ENCODE measurements at regions not wholly inside any gene's neighbourhood (a gene's known extent, or its start where the extent isn't known, plus 50 kb on each side); places are given as distances from the start of the nearest gene placed in this dataset.
"Not testable (repeated sequence)": the region's sequence is repeated elsewhere in the genome, so short reads cannot be mapped to it uniquely, and the experiment has no call there.

- TF ChIP-seq POLR2A, CTCF (IDR thresholded peaks at IDR 0.05): not testable (repeated sequence)
These were observed 142.4 kb upstream of the EPHA6 start for GRCh38 chr3:96671861-96672595.

All from body of pancreas (tissue), 4 donors.